HCT116 (cell line): ENCODE measurements at regions not wholly inside any gene's neighbourhood (a gene's known extent, or its start where the extent isn't known, plus 50 kb on each side); places are given as distances from the start of the nearest gene placed in this dataset.

Experiments
- ATAC-seq: fragments of 200-7000 bp; cut with Tn5 transposase; 2 replicates; pipeline ENCODE4 v1.9.1; 2020; ENCODE audit warnings: mild to moderate bottlenecking, moderate library complexity
- BruUV-seq: library from RNA; stranded (reverse); fragments of 400-500 nt; replicated peaks from 2 replicates; lab custom pipeline; 2021; lab: Mats Ljungman, UMichigan
- CTCF ChIA-PET: fragments of 300-600 bp; sonication (Branson Sonifier 250); formaldehyde crosslinking; loops from one replicate; lab custom pipeline; 2021; ENCODE audit warnings: antibody characterized with exemption; lab: Charles Lee
- POLR2A ChIA-PET: fragments of 300-600, 350-600 bp; sonication (Branson Sonifier 250); formaldehyde crosslinking; loops from one replicate; lab custom pipeline; 2021; ENCODE audit warnings: antibody characterized with exemption; lab: Charles Lee
- RAD21 ChIA-PET, 2 experiments: fragments of 300-600 bp; sonication (Branson Sonifier 250); formaldehyde crosslinking; loops; one replicate each; lab custom pipeline; 2023; ENCODE audit warnings: low total read pairs in 2 of 2; ENCODE audit not compliant: uncharacterized antibody in 2 of 2, unreplicated experiment in 2 of 2, low non-redundant PET in 1 of 2; lab: Charles Lee
- DNase-seq: peaks from one replicate; pipeline ENCODE4 v3.0.0-alpha.2; 2010; ENCODE audit warnings: low read depth, low spot score
- H2AFZ ChIP-seq: fragments of 200-600 bp; shearing (Covaris generic), sonication (generic); 2 replicates; pipeline ENCODE4 v1.6.1; 2017; ENCODE audit warnings: low read depth, mixed run types, mixed read lengths, antibody characterized with exemption, low read length; ENCODE audit not compliant: poor library complexity, severe bottlenecking
- H3K27ac ChIP-seq: 2 replicates; pipeline ENCODE4 v1.5.1; 2012; ENCODE audit warnings: low read depth, low read length
- H3K27me3 ChIP-seq: fragments of 200-600 bp; sonication (generic); 2 replicates; pipeline ENCODE4 v1.6.1; 2016; ENCODE audit warnings: mixed run types, low read length, mixed read lengths; ENCODE audit not compliant: insufficient read depth
- H3K36me3 ChIP-seq, 2 experiments: fragments of 200-500 bp in 1 of 2; fragments of 200-600 bp in 1 of 2; sonication (Bioruptor generic) in 1 of 2; sonication (generic) in 1 of 2; 2 replicates each; pipeline versions ENCODE4 v1.5.1 to v1.6.1; 2014 to 2016; ENCODE audit warnings: low read length in 2 of 2, inconsistent platforms in 1 of 2, mixed read lengths in 1 of 2, mixed run types in 1 of 2; ENCODE audit not compliant: insufficient read depth in 2 of 2, control insufficient read depth in 1 of 2
- H3K4me1 ChIP-seq, 2 experiments: fragments of 200-600 bp in 1 of 2; sonication (generic) in 1 of 2; 2 replicates each; pipeline versions ENCODE4 v1.5.1 to v1.6.1; 2012 to 2017; ENCODE audit warnings: low read length in 2 of 2, inconsistent platforms in 1 of 2, mild to moderate bottlenecking in 1 of 2, mixed read lengths in 1 of 2, mixed run types in 1 of 2, moderate library complexity in 1 of 2; ENCODE audit not compliant: insufficient read depth in 2 of 2, control insufficient read depth in 1 of 2
- H3K4me2 ChIP-seq: fragments of 200-600 bp; sonication (generic); 2 replicates; pipeline ENCODE4 v1.6.1; 2017; ENCODE audit warnings: mixed run types, low read length, mixed read lengths
- H3K4me3 ChIP-seq, 2 experiments: fragments of 200-600 bp in 1 of 2; sonication (generic) in 1 of 2; replicated peaks in 1 of 2; 2 replicates each; pipeline ENCODE4 v1.5.1; 2011 to 2016; ENCODE audit warnings: low read length in 2 of 2, control low read depth in 1 of 2, low read depth in 1 of 2, mild to moderate bottlenecking in 1 of 2, mixed read lengths in 1 of 2, mixed run types in 1 of 2
- H3K79me2 ChIP-seq: fragments of 200-600 bp; sonication (generic); 2 replicates; pipeline ENCODE4 v1.6.1; 2017; ENCODE audit warnings: mild to moderate bottlenecking, mixed run types, low read length, moderate library complexity, mixed read lengths; ENCODE audit not compliant: insufficient read depth
- H3K9ac ChIP-seq: fragments of 200-600 bp; sonication (generic); 2 replicates; pipeline ENCODE4 v1.6.1; 2016; ENCODE audit warnings: low read length, mixed read lengths
- H3K9me2 ChIP-seq: fragments of 200-600 bp; sonication (generic), shearing (Covaris generic); 2 replicates; pipeline ENCODE4 v1.6.1; 2017; ENCODE audit warnings: mixed run types, mild to moderate bottlenecking, moderate library complexity; ENCODE audit not compliant: insufficient read depth
- H3K9me3 ChIP-seq, 2 experiments: fragments of 200-500 bp in 1 of 2; fragments of 200-600 bp in 1 of 2; sonication (Bioruptor generic) in 1 of 2; sonication (generic) in 1 of 2; 2 replicates each; pipeline ENCODE4 v1.6.1; 2014 to 2017; ENCODE audit warnings: low read length in 2 of 2, mixed read lengths in 2 of 2, inconsistent platforms in 1 of 2, low read depth in 1 of 2, mild to moderate bottlenecking in 1 of 2, mixed run types in 1 of 2, moderate library complexity in 1 of 2; ENCODE audit not compliant: control insufficient read depth in 1 of 2, insufficient read depth in 1 of 2
- H4K20me1 ChIP-seq: fragments of 200-600 bp; sonication (generic), shearing (Covaris generic); 2 replicates; pipeline ENCODE4 v1.6.1; 2017; ENCODE audit warnings: mixed run types, mild to moderate bottlenecking, moderate library complexity; ENCODE audit not compliant: insufficient read depth
- CTCF ChIP-seq, 3 experiments: fragments of 200-600 bp in 1 of 3; sonication (generic) in 1 of 3; IDR thresholded peaks in 2 of 3; conservative IDR thresholded peaks in 1 of 3; 2 replicates each; pipeline ENCODE4 v1.5.1; 2012 to 2017; ENCODE audit warnings: low read depth in 2 of 3, low read length in 2 of 3, antibody characterized with exemption in 1 of 3, borderline replicate concordance in 1 of 3, control low read depth in 1 of 3, mild to moderate bottlenecking in 1 of 3, mixed read lengths in 1 of 3, mixed run types in 1 of 3, moderate library complexity in 1 of 3; ENCODE audit not compliant: insufficient read depth in 1 of 3
- EZH2 ChIP-seq: fragments of 200-600 bp; sonication (generic); IDR thresholded peaks from 2 replicates; pipeline ENCODE4 v1.6.1; 2017; ENCODE audit warnings: antibody characterized with exemption, mixed run types
- FOSL1 ChIP-seq: IDR thresholded peaks from 2 replicates; pipeline ENCODE4 v1.6.1; 2012; ENCODE audit warnings: low read depth
- POLR2AphosphoS5 ChIP-seq: IDR thresholded peaks from 2 replicates; pipeline ENCODE4 v1.6.1; 2011; ENCODE audit warnings: mild to moderate bottlenecking, low read depth, low read length, moderate library complexity
- RAD21 ChIP-seq: IDR thresholded peaks from 2 replicates; pipeline ENCODE4 v1.6.1; 2012; ENCODE audit warnings: low read depth, mild to moderate bottlenecking
- REST ChIP-seq: IDR thresholded peaks from 2 replicates; pipeline ENCODE4 v1.6.1; 2012; ENCODE audit warnings: low read depth
- SRF ChIP-seq: IDR thresholded peaks from 2 replicates; pipeline ENCODE4 v1.6.1; 2012; ENCODE audit warnings: low read depth
- TCF7L2 ChIP-seq: IDR thresholded peaks from 2 replicates; pipeline ENCODE4 v1.7.0; 2011; ENCODE audit warnings: borderline replicate concordance, inconsistent platforms; ENCODE audit not compliant: insufficient read depth, insufficient read length; ENCODE audit errors: extremely low read depth
- ZFX ChIP-seq: fragments of 450-650 bp; IDR thresholded peaks from 2 replicates; pipeline ENCODE4 v1.6.1; 2017
- ZNF274 ChIP-seq: fragments of 200-500 bp; sonication (Bioruptor generic); IDR thresholded peaks from 2 replicates; pipeline ENCODE4 v1.6.1; 2014; ENCODE audit warnings: mild to moderate bottlenecking, low read depth, low read length, inconsistent platforms
- intact Hi-C: fragments of 100-400 bp; cut with micrococcal nuclease; formaldehyde crosslinking; loops from 2 replicates; pipeline ENCODE4 v1.10.0; 2022
- TF ChIP-seq, protein P1 (sequence below): IDR thresholded peaks from 2 replicates; pipeline ENCODE4 v1.6.1; 2011; ENCODE audit warnings: mild to moderate bottlenecking, low read length, moderate library complexity; ENCODE audit not compliant: insufficient replicate concordance; ENCODE audit errors: extremely low read depth

DNA sequence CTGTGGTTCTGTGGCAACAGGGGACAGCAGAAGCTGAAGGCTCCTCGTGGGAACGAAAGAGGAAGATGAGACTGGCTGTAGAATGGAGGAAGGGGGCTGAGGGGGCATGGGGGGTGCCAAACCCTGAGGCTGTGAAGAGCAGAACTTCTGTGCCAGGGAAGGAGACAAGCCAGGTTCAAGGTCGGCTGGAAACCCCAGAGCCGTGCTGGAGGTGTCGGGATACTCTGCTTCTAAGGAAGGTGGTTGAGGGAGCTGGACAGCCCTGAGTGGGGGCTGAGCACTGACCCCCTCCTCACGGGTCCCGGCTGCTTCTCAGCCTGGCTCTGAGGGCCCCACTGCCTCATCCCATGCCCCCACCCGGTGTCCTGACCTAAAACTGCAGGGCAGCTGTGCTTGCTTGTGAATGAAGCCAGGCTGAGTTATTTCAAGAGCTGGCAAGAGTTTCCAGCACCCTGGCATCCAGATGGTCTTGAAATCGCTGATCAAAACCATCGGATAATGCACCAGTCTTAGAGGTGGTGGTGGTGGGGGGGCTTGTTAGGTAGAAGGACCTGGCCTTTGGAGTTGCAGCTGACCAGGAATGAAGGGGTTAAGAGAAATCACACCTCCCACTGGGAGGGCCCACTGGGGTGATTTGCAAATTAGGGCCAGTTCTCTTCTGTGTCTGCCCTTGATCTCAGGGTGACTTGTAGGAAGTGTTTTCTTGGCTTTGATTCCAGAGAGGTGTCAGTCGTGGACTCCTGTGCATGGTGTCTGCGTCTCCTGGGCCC is 218.9 kb upstream of the C1orf174 start (continued):
- TF ChIP-seq CTCF (IDR thresholded peaks at IDR 0.05 in 2 of 3, conservative IDR thresholded peaks at IDR 0.05 in 1 of 3; ENCODE audit: borderline replicate concordance in 1 of 3, insufficient read depth in 1 of 3, low read depth in 2 of 3, low read length in 2 of 3) (no peak), RAD21 (no peak), POLR2AphosphoS5 (no peak), SRF (no peak), EZH2 (no peak)

DNA sequence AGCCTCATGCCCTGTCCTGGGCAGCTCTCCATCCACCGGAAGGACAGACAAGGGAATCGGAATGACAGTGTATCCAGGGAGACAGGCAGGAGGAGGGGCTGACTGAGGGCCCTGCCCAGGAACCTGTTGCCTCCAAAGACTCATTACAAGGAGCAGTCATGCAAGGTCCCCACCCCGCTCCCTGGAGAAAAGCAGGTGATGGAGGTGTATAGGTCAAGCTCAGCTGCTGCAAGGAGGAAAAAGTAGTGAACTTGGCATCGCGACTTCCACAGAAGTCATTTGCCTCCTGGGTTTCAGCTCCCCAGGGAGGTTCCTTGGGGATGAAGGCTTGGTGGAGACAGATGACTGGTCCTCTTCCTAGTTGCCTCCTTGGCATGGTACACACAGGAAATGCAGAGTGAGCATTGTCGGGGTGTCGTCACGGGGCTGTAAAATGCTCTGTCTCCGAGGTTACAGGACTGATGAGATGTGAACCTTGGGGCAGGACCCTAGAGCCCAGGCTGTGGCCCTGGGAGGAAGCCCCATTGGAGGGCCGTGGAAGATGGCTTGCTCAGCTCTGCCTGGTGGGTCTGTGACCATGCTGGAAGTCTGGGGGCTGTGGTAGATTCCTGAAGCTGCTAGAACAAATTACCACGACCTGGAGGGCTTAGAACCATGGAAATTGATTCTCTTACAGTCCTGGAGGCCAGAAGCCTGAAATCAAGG is 219.6 kb upstream of the C1orf174 start:
- RAD21 ChIA-PET = no interaction called here
- H3K4me3 ChIP-seq = no peak overlapping the region
- H4K20me1 ChIP-seq = no peaks in the 10 kb centered on the region
- DNase-seq (no peak), ATAC-seq (peak; percentile 67)
- intact Hi-C loops = no loop called here
- H2AFZ ChIP-seq = no peak overlapping the region
- POLR2A ChIA-PET = no interaction called here
- H3K27me3 ChIP-seq = peaks cover 9% of the 10 kb centered on the region; the same call in 1 of the 2 replicates
- no peaks in the 10 kb centered on the region for H3K9me2 ChIP-seq
- no peaks in the 10 kb centered on the region for H3K9me3 ChIP-seq
- no peak overlapping the region for H3K4me2 ChIP-seq
- no peaks in the 10 kb centered on the region for H3K4me1 ChIP-seq
- no peaks in the 10 kb centered on the region for H3K36me3 ChIP-seq
- no peak overlapping the region for H3K27ac ChIP-seq
- no peak overlapping the region for H3K9ac ChIP-seq
- CTCF ChIA-PET = no interaction called here
- BruUV-seq = no TSS peak
- no peaks in the 10 kb centered on the region for H3K79me2 ChIP-seq
- no peak for TF ChIP-seq TCF7L2
- TF ChIP-seq ZFX = no peak
- no peak for TF ChIP-seq ZNF274
- TF ChIP-seq REST = no peak
- TF ChIP-seq, protein P1, sequence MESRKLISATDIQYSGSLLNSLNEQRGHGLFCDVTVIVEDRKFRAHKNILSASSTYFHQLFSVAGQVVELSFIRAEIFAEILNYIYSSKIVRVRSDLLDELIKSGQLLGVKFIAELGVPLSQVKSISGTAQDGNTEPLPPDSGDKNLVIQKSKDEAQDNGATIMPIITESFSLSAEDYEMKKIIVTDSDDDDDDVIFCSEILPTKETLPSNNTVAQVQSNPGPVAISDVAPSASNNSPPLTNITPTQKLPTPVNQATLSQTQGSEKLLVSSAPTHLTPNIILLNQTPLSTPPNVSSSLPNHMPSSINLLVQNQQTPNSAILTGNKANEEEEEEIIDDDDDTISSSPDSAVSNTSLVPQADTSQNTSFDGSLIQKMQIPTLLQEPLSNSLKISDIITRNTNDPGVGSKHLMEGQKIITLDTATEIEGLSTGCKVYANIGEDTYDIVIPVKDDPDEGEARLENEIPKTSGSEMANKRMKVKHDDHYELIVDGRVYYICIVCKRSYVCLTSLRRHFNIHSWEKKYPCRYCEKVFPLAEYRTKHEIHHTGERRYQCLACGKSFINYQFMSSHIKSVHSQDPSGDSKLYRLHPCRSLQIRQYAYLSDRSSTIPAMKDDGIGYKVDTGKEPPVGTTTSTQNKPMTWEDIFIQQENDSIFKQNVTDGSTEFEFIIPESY = no peak
- TF ChIP-seq CTCF (IDR thresholded peaks at IDR 0.05 in 2 of 3, conservative IDR thresholded peaks at IDR 0.05 in 1 of 3; ENCODE audit: borderline replicate concordance in 1 of 3, insufficient read depth in 1 of 3, low read depth in 2 of 3, low read length in 2 of 3) = no peak
- TF ChIP-seq POLR2AphosphoS5 = no peak
- TF ChIP-seq FOSL1 = no peak
